ENCODE measurements at regions not wholly inside any gene's neighbourhood (a gene's known extent, or its start where the extent isn't known, plus 50 kb on each side); places are given as distances from the start of the nearest gene placed in this dataset.

DNA sequence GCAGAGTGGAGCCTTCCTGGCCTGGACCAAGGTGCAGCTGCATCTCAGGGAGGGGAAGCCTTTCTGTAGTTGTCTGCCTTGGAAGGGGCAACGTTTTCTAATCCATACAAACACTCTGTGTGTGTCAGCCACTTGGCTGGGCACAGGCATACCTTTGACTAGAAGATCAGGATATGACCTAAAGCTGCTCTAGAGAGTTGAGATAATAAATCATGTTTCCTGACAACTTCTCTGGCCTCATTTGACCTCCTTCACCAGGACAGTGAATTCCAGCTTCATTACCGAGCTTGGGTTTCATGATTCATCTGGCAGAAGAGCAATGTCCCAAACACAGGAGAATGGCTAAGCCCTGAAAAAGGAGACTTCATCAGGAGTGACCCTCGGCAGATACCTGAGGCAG lies 89.6 kb upstream of the KIT start:
- DNase-seq (ENCODE audit: low read depth) = peak; percentile 56
- no peak overlapping the region for H3K4me3 ChIP-seq (replicated peaks; ENCODE audit: low read depth, low read length)
- TF ChIP-seq, protein P1, sequence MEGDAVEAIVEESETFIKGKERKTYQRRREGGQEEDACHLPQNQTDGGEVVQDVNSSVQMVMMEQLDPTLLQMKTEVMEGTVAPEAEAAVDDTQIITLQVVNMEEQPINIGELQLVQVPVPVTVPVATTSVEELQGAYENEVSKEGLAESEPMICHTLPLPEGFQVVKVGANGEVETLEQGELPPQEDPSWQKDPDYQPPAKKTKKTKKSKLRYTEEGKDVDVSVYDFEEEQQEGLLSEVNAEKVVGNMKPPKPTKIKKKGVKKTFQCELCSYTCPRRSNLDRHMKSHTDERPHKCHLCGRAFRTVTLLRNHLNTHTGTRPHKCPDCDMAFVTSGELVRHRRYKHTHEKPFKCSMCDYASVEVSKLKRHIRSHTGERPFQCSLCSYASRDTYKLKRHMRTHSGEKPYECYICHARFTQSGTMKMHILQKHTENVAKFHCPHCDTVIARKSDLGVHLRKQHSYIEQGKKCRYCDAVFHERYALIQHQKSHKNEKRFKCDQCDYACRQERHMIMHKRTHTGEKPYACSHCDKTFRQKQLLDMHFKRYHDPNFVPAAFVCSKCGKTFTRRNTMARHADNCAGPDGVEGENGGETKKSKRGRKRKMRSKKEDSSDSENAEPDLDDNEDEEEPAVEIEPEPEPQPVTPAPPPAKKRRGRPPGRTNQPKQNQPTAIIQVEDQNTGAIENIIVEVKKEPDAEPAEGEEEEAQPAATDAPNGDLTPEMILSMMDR (IDR thresholded peaks at IDR 0.05; ENCODE audit: low read length, missing control alignments) = no peak

DNA sequence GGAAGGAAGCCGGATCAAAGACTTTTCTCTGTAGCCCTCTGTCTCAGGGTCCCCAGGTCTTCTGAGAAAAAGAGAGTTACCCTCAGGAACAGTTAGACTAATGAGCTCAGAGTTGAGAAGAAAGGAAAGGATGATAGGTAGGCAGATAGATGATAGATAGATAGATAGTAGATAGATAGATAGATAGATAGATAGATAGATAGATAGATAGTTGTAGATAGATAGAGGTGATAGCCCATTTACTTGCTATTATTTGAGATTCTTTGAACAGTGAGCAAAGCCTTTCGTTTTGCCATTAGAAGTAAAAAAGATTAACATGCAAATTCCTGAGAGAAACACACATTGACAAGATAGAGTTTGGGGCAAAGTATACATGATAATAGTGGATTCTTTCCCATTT lies 86.9 kb upstream of the KIT start:
- TF ChIP-seq, protein P1 (IDR thresholded peaks at IDR 0.05; ENCODE audit: low read length, missing control alignments) = no peak
- no peak overlapping the region for H3K4me3 ChIP-seq (replicated peaks; ENCODE audit: low read depth, low read length)
- no peak for DNase-seq (ENCODE audit: low read depth)

- DNase-seq (ENCODE audit: low read depth) = no peak
- H3K4me3 ChIP-seq (replicated peaks; ENCODE audit: low read depth, low read length) = no peak overlapping the region
- TF ChIP-seq, protein P1 (IDR thresholded peaks at IDR 0.05; ENCODE audit: low read length, missing control alignments) = no peak
These were observed 86.2 kb upstream of the KIT start for GRCh38 chr4:54571293-54572151.

GRCh38 chr4:54572152-54572542 lies 85.6 kb upstream of the KIT start:
- no peak for DNase-seq (ENCODE audit: low read depth)
- TF ChIP-seq, protein P1 (IDR thresholded peaks at IDR 0.05; ENCODE audit: low read length, missing control alignments) = no peak
- no peak overlapping the region for H3K4me3 ChIP-seq (replicated peaks; ENCODE audit: low read depth, low read length)

DNA sequence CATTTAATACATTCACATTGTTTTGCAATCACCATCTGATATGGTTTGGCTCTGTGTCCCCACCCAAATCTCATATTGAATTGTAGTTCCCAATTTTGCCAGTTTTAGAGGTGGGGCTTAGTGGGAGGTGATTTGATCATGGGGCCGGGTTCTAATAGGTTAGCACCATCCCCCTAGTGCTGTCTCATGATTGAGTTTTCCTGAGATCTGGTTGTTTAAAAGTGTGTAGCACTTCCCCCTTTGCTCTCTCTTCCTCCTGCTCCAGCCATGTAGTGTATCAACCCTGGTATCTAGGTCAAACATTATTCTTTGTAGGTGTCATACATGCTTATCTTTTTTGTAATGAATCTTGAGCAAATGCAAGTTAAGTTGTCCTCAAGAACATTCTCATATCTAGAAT lies 83.3 kb upstream of the KIT start:
- no peak overlapping the region for H3K4me3 ChIP-seq (replicated peaks; ENCODE audit: low read depth, low read length)
- TF ChIP-seq, protein P1 (IDR thresholded peaks at IDR 0.05; ENCODE audit: low read length, missing control alignments) = no peak
- DNase-seq (ENCODE audit: low read depth) = no peak

DNA sequence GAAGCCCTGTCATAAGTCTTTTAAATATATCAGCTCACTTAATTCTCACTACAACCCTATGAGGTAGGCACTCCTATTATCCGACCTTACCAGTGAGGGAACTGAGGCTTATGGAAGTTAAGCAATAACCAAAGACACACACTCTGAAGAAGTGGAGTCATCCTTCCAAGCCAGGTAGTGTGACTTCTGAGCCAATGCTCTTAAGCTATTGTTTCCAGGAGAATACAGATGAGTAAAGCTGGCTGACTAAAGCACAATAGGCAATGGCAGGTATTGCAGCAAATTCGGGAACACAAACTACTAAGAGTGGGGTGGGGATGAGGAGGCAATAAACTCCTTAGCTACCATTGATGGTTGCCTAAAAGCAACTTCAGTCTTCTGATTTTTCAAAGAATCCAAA lies 81.8 kb upstream of the KIT start:
- H3K4me3 ChIP-seq (replicated peaks; ENCODE audit: low read depth, low read length) = no peak overlapping the region
- TF ChIP-seq, protein P1 (IDR thresholded peaks at IDR 0.05; ENCODE audit: low read length, missing control alignments) = no peak
- no peak for DNase-seq (ENCODE audit: low read depth)

DNA sequence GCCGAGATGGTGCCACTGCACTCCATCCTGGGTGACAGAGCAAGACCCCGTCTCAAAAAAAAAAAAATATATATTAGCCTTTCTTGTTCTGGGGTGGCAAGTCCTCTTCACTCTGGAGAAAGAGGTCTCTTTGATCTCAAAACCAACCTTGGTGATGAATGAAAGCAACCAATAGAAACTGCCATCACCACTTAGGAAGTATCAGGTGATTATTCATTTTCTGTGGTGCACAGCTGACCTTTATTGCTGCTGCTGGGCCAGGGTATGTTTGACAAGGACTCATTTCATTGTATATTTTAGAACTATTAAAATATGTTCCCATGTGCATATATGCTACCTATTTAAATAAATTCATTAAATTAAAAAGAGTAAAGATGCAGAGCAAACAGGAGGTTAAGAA lies 76.0 kb upstream of the KIT start:
- H3K4me3 ChIP-seq (replicated peaks; ENCODE audit: low read depth, low read length) = no peak overlapping the region
- TF ChIP-seq, protein P1 (IDR thresholded peaks at IDR 0.05; ENCODE audit: low read length, missing control alignments) = no peak
- DNase-seq (ENCODE audit: low read depth) = no peak

Measured in fibroblast of pulmonary artery (primary cell).